ENCODE measurements at regions not wholly inside any gene's neighbourhood (a gene's known extent, or its start where the extent isn't known, plus 50 kb on each side); places are given as distances from the start of the nearest gene placed in this dataset.

DNA sequence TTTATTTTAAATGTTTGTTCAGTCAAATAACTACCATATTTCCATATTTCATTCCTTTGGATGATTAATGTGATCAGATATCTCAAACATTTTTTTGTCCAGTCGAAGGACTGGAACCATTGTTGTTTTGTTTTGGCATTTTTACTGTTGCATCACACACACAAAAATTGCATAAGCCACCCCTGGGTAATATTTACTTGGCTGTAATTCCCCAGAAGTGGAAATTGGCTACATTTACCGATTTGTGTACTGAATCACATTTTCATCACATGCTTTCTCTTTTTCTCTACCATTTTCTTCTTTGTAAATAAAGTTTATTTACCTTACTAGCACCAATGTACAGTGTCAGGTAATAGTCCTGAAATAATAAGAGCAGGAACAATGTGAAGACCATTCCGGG, 1729.7 kb upstream of the WWC1 start (continued):
- TF ChIP-seq, protein P1, sequence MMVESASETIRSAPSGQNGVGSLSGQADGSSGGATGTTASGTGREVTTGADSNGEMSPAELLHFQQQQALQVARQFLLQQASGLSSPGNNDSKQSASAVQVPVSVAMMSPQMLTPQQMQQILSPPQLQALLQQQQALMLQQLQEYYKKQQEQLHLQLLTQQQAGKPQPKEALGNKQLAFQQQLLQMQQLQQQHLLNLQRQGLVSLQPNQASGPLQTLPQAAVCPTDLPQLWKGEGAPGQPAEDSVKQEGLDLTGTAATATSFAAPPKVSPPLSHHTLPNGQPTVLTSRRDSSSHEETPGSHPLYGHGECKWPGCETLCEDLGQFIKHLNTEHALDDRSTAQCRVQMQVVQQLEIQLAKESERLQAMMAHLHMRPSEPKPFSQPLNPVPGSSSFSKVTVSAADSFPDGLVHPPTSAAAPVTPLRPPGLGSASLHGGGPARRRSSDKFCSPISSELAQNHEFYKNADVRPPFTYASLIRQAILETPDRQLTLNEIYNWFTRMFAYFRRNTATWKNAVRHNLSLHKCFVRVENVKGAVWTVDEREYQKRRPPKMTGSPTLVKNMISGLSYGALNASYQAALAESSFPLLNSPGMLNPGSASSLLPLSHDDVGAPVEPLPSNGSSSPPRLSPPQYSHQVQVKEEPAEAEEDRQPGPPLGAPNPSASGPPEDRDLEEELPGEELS (CRISPR knock-in tag; IDR thresholded peaks at IDR 0.05), result no peak
- TF ChIP-seq, protein P2, sequence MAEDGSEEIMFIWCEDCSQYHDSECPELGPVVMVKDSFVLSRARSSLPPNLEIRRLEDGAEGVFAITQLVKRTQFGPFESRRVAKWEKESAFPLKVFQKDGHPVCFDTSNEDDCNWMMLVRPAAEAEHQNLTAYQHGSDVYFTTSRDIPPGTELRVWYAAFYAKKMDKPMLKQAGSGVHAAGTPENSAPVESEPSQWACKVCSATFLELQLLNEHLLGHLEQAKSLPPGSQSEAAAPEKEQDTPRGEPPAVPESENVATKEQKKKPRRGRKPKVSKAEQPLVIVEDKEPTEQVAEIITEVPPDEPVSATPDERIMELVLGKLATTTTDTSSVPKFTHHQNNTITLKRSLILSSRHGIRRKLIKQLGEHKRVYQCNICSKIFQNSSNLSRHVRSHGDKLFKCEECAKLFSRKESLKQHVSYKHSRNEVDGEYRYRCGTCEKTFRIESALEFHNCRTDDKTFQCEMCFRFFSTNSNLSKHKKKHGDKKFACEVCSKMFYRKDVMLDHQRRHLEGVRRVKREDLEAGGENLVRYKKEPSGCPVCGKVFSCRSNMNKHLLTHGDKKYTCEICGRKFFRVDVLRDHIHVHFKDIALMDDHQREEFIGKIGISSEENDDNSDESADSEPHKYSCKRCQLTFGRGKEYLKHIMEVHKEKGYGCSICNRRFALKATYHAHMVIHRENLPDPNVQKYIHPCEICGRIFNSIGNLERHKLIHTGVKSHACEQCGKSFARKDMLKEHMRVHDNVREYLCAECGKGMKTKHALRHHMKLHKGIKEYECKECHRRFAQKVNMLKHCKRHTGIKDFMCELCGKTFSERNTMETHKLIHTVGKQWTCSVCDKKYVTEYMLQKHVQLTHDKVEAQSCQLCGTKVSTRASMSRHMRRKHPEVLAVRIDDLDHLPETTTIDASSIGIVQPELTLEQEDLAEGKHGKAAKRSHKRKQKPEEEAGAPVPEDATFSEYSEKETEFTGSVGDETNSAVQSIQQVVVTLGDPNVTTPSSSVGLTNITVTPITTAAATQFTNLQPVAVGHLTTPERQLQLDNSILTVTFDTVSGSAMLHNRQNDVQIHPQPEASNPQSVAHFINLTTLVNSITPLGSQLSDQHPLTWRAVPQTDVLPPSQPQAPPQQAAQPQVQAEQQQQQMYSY (CRISPR knock-in tag; IDR thresholded peaks at IDR 0.05), result no peak
- TF ChIP-seq NFATC4 (CRISPR knock-in tag; IDR thresholded peaks at IDR 0.05) (no peak), ZNF121 (CRISPR knock-in tag; IDR thresholded peaks at IDR 0.05) (no peak), SMAD4 (CRISPR knock-in tag; IDR thresholded peaks at IDR 0.05) (no peak), ZNF232 (CRISPR knock-in tag; IDR thresholded peaks at IDR 0.05) (no peak), MXD4 (CRISPR knock-in tag; IDR thresholded peaks at IDR 0.05; ENCODE audit: borderline replicate concordance) (no peak), ATF1 (CRISPR knock-in tag; IDR thresholded peaks at IDR 0.05) (no peak), FOXK1 (CRISPR knock-in tag; IDR thresholded peaks at IDR 0.05) (no peak)
- TF ChIP-seq, protein P3, sequence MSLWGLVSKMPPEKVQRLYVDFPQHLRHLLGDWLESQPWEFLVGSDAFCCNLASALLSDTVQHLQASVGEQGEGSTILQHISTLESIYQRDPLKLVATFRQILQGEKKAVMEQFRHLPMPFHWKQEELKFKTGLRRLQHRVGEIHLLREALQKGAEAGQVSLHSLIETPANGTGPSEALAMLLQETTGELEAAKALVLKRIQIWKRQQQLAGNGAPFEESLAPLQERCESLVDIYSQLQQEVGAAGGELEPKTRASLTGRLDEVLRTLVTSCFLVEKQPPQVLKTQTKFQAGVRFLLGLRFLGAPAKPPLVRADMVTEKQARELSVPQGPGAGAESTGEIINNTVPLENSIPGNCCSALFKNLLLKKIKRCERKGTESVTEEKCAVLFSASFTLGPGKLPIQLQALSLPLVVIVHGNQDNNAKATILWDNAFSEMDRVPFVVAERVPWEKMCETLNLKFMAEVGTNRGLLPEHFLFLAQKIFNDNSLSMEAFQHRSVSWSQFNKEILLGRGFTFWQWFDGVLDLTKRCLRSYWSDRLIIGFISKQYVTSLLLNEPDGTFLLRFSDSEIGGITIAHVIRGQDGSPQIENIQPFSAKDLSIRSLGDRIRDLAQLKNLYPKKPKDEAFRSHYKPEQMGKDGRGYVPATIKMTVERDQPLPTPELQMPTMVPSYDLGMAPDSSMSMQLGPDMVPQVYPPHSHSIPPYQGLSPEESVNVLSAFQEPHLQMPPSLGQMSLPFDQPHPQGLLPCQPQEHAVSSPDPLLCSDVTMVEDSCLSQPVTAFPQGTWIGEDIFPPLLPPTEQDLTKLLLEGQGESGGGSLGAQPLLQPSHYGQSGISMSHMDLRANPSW (CRISPR knock-in tag; conservative IDR thresholded peaks at IDR 0.05; ENCODE audit: low read depth), result no peak
- TF ChIP-seq, protein P4, sequence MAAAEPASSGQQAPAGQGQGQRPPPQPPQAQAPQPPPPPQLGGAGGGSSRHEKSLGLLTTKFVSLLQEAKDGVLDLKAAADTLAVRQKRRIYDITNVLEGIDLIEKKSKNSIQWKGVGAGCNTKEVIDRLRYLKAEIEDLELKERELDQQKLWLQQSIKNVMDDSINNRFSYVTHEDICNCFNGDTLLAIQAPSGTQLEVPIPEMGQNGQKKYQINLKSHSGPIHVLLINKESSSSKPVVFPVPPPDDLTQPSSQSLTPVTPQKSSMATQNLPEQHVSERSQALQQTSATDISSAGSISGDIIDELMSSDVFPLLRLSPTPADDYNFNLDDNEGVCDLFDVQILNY (CRISPR knock-in tag; IDR thresholded peaks at IDR 0.05), result no peak
- TF ChIP-seq, protein P5, sequence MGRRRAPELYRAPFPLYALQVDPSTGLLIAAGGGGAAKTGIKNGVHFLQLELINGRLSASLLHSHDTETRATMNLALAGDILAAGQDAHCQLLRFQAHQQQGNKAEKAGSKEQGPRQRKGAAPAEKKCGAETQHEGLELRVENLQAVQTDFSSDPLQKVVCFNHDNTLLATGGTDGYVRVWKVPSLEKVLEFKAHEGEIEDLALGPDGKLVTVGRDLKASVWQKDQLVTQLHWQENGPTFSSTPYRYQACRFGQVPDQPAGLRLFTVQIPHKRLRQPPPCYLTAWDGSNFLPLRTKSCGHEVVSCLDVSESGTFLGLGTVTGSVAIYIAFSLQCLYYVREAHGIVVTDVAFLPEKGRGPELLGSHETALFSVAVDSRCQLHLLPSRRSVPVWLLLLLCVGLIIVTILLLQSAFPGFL (CRISPR knock-in tag; IDR thresholded peaks at IDR 0.05; ENCODE audit: borderline replicate concordance), result no peak
- TF ChIP-seq, protein P6, sequence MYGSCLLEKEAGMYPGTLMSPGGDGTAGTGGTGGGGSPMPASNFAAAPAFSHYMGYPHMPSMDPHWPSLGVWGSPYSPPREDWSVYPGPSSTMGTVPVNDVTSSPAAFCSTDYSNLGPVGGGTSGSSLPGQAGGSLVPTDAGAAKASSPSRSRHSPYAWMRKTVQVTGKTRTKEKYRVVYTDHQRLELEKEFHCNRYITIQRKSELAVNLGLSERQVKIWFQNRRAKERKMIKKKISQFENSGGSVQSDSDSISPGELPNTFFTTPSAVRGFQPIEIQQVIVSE (CRISPR knock-in tag; IDR thresholded peaks at IDR 0.05; ENCODE audit: borderline replicate concordance), result no peak
- TF ChIP-seq, protein P7, sequence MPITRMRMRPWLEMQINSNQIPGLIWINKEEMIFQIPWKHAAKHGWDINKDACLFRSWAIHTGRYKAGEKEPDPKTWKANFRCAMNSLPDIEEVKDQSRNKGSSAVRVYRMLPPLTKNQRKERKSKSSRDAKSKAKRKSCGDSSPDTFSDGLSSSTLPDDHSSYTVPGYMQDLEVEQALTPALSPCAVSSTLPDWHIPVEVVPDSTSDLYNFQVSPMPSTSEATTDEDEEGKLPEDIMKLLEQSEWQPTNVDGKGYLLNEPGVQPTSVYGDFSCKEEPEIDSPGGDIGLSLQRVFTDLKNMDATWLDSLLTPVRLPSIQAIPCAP (CRISPR knock-in tag; IDR thresholded peaks at IDR 0.05), result no peak

DNA sequence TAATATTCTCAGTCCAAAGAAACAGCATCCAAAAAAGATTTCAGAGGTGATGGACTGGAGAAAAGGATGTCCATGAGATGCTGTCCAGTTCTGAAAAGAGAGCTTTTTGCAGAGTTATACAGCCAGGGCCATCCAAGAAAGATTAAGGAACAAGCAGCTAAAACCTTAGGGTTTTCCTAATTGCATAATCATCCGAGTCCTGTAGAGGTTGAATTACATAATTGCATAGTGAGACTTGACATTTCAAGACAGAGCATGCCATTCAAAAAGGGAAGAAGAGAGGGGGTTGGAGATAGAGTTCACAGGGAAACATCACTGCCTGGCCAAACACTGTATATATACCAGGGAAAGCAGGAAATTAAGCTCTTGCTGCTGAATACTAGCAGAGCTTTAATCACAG, 1729.2 kb upstream of the WWC1 start:
- ATAC-seq (no peak), DNase-seq (ENCODE audit: low spot score) (no peak)
- CTCF ChIA-PET, result no interaction called here
- H3K4me3 Mint-ChIP-seq, result no peak overlapping the region
- no peaks in the 10 kb centered on the region for H3K27me3 Mint-ChIP-seq (ENCODE audit: low read depth)
- H3K27ac Mint-ChIP-seq, result no peak overlapping the region
- peaks cover 23% of the 10 kb centered on the region for H3K9me3 Mint-ChIP-seq
- peaks cover 14% of the 10 kb centered on the region for H3K4me1 Mint-ChIP-seq
- POLR2A ChIA-PET, result no interaction called here
- TF ChIP-seq EMX1 (CRISPR knock-in tag; IDR thresholded peaks at IDR 0.05) (no peak), TP53 (CRISPR knock-in tag; IDR thresholded peaks at IDR 0.05) (no peak)
- TF ChIP-seq, protein P8, sequence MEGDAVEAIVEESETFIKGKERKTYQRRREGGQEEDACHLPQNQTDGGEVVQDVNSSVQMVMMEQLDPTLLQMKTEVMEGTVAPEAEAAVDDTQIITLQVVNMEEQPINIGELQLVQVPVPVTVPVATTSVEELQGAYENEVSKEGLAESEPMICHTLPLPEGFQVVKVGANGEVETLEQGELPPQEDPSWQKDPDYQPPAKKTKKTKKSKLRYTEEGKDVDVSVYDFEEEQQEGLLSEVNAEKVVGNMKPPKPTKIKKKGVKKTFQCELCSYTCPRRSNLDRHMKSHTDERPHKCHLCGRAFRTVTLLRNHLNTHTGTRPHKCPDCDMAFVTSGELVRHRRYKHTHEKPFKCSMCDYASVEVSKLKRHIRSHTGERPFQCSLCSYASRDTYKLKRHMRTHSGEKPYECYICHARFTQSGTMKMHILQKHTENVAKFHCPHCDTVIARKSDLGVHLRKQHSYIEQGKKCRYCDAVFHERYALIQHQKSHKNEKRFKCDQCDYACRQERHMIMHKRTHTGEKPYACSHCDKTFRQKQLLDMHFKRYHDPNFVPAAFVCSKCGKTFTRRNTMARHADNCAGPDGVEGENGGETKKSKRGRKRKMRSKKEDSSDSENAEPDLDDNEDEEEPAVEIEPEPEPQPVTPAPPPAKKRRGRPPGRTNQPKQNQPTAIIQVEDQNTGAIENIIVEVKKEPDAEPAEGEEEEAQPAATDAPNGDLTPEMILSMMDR (IDR thresholded peaks at IDR 0.05), result no peak
- TF ChIP-seq, protein P9, sequence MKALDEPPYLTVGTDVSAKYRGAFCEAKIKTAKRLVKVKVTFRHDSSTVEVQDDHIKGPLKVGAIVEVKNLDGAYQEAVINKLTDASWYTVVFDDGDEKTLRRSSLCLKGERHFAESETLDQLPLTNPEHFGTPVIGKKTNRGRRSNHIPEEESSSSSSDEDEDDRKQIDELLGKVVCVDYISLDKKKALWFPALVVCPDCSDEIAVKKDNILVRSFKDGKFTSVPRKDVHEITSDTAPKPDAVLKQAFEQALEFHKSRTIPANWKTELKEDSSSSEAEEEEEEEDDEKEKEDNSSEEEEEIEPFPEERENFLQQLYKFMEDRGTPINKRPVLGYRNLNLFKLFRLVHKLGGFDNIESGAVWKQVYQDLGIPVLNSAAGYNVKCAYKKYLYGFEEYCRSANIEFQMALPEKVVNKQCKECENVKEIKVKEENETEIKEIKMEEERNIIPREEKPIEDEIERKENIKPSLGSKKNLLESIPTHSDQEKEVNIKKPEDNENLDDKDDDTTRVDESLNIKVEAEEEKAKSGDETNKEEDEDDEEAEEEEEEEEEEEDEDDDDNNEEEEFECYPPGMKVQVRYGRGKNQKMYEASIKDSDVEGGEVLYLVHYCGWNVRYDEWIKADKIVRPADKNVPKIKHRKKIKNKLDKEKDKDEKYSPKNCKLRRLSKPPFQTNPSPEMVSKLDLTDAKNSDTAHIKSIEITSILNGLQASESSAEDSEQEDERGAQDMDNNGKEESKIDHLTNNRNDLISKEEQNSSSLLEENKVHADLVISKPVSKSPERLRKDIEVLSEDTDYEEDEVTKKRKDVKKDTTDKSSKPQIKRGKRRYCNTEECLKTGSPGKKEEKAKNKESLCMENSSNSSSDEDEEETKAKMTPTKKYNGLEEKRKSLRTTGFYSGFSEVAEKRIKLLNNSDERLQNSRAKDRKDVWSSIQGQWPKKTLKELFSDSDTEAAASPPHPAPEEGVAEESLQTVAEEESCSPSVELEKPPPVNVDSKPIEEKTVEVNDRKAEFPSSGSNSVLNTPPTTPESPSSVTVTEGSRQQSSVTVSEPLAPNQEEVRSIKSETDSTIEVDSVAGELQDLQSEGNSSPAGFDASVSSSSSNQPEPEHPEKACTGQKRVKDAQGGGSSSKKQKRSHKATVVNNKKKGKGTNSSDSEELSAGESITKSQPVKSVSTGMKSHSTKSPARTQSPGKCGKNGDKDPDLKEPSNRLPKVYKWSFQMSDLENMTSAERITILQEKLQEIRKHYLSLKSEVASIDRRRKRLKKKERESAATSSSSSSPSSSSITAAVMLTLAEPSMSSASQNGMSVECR (CRISPR knock-in tag; IDR thresholded peaks at IDR 0.05; ENCODE audit: borderline replicate concordance), result no peak
- H3K36me3 Mint-ChIP-seq, result peaks cover 18% of the 10 kb centered on the region
